NCI-H524 treated with DMSO at 0.1 percent for 48 hours (cell line): ENCODE measurements at regions not wholly inside any gene's neighbourhood (a gene's known extent, or its start where the extent isn't known, plus 50 kb on each side); places are given as distances from the start of the nearest gene placed in this dataset.

ENCODE experiments used
- DNase-seq: peaks from one replicate; lab custom pipeline; 2025; lab: John Stamatoyannopoulos, UW

DNA sequence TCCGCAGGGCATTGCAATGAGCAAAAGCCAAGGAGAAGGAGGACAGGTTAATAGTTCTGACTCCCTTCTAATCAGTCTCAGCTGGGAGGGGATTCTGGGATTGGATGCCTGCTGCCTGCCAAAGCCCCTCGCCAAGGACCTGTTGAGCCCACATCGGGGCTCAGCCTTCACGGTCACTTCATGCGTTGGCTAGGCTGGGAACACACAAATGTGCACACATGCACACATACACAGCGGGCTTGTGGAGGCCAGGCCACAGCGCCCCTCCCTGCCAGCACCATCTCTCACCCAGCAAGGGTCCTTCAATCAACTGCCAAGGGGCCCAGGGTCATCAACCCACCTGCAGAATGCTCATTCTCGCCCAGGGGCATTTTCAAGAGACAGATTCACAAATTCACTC lies 113.9 kb downstream of the C5orf15 start:
- no peak for DNase-seq

- no peak for DNase-seq
Measured at GRCh38 chr5:133853646-133854365, 114.6 kb downstream of the C5orf15 start.

GRCh38 chr5:133851521-133851920 lies 116.9 kb downstream of the C5orf15 start:
- DNase-seq, result no peak

- no peak for DNase-seq
Measured at GRCh38 chr5:133850811-133851210, 117.6 kb downstream of the C5orf15 start.

GRCh38 chr5:133849116-133849515 lies 119.3 kb downstream of the C5orf15 start:
- no peak for DNase-seq

DNA sequence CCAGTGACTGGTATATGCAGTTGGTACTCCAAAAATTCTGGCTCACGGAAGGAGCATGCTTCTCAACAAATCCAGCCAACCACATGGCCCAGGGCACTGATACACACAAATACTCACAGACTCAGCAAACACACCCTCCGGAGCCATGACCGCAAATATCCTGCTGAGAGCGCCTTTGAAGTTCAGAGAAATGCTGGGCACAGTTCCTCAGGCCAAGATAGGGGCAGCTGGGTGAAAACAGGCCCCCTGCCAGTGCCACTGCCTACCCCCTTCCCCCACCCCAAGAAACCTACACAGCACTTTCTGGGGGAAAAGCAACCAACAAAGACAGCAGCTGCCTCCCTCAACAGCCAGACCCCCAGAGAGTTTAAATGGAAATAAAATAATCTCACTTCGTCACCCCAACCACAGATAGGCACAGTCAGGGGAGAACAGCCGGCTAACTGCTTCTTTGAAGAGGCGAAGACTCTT lies 120.0 kb downstream of the C5orf15 start:
- DNase-seq, result no peak

DNA sequence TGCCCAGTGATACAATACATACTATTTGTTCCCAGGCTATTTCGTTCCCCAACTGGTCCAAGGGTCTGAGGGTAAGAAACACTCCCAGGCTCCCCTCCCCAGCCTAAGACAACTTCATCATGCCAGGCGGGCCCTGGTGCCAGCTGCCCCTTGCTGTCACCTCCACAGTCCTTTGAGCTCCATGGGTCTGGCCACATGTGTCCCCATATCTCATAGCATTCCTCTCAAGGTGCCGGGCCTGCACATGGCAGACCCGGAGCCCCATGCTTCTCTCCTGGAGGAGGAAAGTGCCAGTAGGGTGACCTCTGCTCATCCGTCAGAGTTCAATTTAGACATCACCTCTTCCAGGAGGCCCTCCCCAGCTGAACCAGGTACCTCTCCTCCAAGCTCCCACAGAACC lies 120.5 kb downstream of the C5orf15 start:
- DNase-seq, result no peak

DNA sequence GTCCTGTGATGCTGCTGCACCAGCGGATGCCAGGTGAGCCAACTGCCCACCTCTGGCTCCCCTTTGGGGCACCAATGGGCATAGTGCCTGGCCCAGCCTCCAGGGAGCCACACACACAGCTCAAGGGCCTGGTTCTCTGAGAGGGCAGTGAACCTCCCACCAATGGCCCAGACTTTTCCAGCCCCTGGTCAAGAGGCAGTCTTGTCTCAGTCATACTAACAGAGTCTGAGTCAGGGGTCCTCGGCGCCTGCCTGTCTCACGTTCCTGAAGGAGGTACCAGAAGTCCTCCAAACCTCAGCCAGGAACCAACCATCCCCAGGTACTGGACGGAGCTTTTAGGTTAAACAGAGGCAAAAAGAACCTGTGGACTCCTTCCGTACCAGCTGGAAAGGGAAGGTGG lies 121.1 kb downstream of the C5orf15 start:
- no peak for DNase-seq

GRCh38 chr5:133846478-133847226 lies 121.8 kb downstream of the C5orf15 start:
- no peak for DNase-seq

- no peak for DNase-seq
Measured at GRCh38 chr5:133845271-133845670, 123.2 kb downstream of the C5orf15 start.

DNA sequence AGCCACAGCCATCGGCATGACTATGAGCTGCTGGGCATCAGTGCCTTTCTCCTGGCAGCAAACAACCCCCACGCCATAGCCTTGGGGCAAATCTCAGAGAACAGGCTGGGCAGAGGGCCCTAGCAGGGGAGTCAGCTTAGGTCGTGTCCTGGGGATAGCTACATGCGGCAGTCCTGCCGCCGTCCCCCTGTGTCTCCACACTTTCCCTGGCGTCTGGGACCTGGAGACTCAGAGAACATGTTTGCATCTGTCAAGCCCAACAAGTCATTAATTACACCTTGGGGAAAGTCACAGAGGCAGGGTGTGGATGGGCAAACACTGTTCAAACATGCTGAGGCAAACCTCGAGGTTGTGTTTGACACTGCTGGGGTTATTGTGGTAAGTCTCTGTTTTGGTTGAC lies 123.6 kb downstream of the C5orf15 start:
- no peak for DNase-seq

DNA sequence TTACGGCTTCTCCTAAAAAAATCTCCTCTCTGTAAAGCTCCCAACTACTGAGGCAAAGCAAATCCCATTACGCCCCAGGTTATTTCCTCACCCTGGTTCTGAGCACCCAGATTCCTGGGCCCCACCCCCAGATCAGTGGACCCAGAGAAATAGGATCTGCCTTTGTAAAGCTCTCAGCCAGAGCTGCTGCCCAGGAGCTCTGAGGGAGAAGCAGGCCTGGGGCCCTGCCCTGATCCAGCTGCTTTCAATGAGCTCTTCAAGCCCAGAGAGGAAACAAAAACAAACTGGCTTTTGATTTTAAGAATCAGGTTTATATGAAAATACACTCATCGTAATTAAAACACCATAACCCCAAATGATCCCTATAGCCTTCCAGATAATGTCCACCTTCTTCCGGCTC lies 124.5 kb downstream of the C5orf15 start:
- no peak for DNase-seq

GRCh38 chr5:133842846-133843611 lies 125.4 kb downstream of the C5orf15 start:
- no peak for DNase-seq

DNA sequence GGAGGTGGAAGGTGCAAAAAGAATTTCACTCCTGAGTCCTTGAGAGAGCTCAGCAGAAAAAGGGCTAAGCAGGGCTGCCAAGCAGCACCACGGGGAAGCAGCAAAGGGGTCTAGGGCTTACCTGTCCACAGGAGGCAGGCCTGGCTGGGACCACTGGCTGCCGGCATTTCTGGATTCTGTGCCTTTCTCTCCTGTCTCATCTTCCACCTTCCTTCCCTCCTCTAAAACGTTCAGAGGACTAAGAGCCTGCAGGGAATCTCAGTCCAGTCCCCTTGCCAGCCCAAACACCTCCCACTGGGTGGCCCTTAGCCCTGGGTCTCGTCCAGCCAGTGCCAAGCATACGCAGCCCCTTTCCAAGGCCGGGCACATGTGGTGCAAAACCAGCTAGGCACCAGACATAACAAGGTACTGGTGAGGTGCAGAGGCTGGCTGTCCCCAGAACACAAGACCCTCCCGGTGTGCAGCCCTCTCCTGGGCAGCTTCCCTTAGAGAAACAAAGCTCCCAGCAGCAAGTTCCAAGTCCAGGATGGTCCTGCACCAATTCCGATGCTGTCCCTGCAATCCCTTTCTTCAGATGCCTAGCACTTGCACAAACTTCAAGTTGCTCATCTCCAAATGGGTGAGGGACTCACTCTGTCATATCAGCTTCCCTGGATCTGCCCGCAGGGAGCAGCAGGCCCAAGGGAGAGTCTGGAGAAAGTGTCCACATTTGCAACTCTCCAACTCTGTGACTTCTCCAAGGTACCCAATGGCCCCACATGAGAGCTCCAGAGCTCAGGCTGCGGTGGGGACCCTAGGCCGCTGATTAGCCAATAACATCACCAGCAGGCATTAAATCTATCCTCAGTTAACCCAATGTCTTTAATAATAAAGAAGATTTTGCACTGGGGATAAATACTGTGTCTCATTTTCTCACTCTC lies 126.3 kb downstream of the C5orf15 start:
- DNase-seq, result no peak

DNA sequence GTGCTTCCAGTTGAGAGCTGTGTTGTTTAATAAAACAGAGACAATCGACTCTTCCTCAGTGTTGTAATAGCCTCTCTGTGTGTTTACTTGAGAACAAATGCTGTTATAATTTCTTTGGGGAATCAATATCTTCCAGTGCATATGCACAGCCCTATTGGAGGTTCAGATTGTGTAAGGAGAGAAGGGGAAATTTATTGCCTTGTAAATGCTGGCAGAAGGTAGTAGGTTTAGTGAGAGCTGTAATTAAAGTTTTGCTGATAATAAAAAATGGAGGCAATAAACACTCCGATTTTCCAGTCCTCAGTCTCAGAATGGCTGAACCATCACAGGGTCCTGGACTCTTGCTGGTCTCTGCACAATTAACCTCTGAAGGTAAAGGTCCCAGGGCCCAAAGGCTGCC lies 128.3 kb downstream of the C5orf15 start:
- no peak for DNase-seq

DNA sequence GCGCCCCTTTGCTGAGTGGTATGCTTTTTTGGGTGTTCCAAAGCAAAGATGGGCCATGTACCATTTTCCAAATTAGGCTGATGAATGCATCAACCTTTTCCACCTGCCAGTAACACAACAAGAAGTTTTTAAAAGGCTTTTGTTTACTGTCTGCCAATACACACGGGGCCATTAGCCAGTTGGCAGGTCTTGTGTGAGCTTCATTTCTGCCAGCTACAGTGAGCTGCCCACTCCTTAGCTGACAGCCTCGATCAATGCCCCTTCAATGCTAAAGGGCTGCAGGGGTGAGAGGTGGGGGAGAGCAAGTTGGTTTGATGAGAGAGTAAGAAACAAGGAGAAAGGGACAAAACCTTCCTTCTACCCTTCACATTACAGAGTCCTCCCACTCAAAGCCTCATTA lies 128.7 kb downstream of the C5orf15 start:
- DNase-seq, result no peak

GRCh38 chr5:133839090-133839489 lies 129.3 kb downstream of the C5orf15 start:
- no peak for DNase-seq

DNA sequence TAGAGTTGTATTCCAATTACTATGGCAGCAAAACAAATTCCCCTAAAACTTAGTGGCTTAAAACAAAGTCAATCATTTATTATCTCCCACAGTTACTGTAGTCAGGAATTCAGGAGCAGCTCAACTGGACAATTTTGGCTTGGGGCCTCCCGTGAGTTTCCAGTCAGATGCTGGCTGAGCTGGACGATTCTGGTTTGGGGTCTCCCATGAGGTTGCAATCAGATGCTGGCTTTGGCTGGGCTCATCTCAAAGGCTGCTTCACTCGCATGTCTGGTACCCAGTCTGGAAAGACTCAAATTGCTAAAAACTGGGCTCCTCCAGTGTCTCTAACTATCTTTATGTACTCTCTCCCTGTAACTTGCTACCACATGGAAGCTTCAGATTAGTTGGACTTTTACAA lies 130.1 kb downstream of the C5orf15 start:
- no peak for DNase-seq

DNA sequence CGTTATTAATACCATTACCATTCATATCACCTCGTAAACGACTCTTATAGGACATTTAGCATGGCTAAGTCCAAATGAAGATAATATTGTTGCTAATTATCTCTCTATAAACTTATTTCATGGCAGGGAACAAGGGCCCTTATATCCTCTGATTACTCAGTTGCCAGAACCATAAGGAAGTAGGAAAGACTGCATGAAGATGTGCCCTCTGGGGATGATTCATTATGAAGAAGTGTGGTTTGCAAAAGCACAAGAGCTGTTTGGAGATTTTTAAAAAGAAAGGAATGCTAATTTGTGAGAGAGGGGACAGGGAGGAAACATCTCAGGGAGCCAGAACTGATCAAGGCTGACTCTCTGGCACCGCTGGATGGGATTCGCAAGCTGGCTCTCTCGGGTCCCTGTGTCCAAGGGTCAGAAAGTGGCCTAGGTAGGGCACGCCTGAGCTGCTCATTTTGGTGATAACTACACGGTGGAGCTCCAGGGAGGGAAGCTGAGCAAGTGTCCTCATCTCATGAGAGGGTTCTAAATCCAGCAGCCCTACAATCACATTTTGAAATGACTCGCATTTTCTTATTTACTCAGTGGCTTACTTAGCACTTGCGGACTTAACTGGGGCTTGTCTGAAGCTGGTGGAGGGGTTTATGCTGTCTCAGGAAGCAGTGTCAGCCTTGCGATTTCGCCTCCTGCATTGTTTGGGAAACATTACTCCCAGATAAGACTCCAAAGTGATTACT lies 136.8 kb downstream of the C5orf15 start:
- no peak for DNase-seq

DNA sequence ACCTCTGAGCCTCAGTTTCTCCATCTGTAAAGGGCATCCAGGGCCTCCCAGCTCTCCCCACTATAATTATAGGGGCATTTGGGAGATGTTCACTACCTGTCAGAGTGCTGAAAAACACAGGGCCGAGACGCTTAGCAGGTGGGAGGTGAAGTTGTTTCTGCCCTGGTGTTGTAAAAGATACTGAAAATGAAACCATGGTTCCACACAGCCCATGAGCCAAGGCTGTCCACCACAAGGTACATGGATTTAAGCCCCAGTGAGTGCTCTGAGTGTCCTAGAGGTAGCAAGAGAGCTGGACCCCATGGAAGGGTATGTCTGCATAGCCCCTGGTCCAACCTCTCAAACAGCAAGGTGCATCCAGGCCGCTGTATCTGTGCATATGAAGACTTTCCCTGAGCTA lies 137.5 kb downstream of the C5orf15 start:
- no peak for DNase-seq

DNA sequence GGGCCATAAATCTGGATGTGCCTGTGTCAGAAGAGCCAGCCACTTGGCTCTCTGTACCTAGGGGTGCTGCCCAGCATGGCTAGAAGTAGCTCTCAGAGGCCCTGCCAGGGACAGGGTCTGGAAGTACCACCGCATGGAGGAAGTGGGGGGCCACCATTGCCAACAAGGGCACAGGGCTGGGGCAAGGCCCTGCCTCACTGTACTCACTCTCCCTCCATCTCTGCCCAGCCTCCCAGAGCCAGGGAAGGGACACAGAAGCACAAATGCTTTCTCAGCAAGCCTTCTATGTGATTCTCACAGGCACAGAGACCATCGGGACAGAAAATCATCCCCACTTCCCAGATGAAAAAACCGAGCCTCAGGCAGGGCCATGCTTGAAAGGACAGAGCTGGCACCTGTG lies 138.1 kb downstream of the C5orf15 start:
- no peak for DNase-seq
